Ectodermal cell (in vitro differentiated cells): ENCODE measurements at regions not wholly inside any gene's neighbourhood (a gene's known extent, or its start where the extent isn't known, plus 50 kb on each side); places are given as distances from the start of the nearest gene placed in this dataset.
"Not testable (repeated sequence)": the region's sequence is repeated elsewhere in the genome, so short reads cannot be mapped to it uniquely, and the experiment has no call there.

Source experiments
- H3K27ac ChIP-seq: 2 replicates; pipeline ENCODE4 v1.7.0; 2013; ENCODE audit warnings: mild to moderate bottlenecking, low read depth, low read length; ENCODE audit not compliant: insufficient read depth, poor library complexity, severe bottlenecking
- H3K27me3 ChIP-seq: 2 replicates; pipeline ENCODE4 v1.7.0; 2013; ENCODE audit warnings: mild to moderate bottlenecking, low read length; ENCODE audit not compliant: insufficient read depth, control insufficient read depth, poor library complexity, severe bottlenecking
- H3K36me3 ChIP-seq: one replicate; pipeline ENCODE4 v1.7.0; 2013; ENCODE audit warnings: low read length; ENCODE audit not compliant: control insufficient read depth, insufficient read depth
- H3K4me1 ChIP-seq: one replicate; pipeline ENCODE4 v1.7.0; 2013; ENCODE audit warnings: low read length; ENCODE audit not compliant: control insufficient read depth, insufficient read depth
- H3K4me3 ChIP-seq: 2 replicates; pipeline ENCODE4 v1.7.0; 2013; ENCODE audit warnings: low read depth, low read length, control low read depth; ENCODE audit not compliant: insufficient read depth
- H3K9me3 ChIP-seq: 2 replicates; pipeline ENCODE4 v1.7.0; 2013; ENCODE audit warnings: mild to moderate bottlenecking, low read length, moderate library complexity; ENCODE audit not compliant: control insufficient read depth
- WGBS, 2 experiments: methylation state at CpG; one replicate each; pipeline ENCODE4 v1.1.7; 2013; ENCODE audit warnings: missing lambda C conversion rate in 2 of 2; 5-methylcytosine and 5-hydroxymethylcytosine counted together

- not testable (repeated sequence) for H3K9me3 ChIP-seq, H3K4me3 ChIP-seq, H3K27me3 ChIP-seq, H3K36me3 ChIP-seq, H3K4me1 ChIP-seq, H3K27ac ChIP-seq
- 92% methylated on average over 5 of the region's 5 CpGs for WGBS, 2 experiments
Measured at GRCh38 chr5:60532796-60533195, 167.2 kb downstream of the DEPDC1B start.

GRCh38 chr5:60530144-60530848, 169.7 kb downstream of the DEPDC1B start:
- H3K4me1 ChIP-seq, H3K27me3 ChIP-seq, H3K27ac ChIP-seq, H3K36me3 ChIP-seq, H3K4me3 ChIP-seq, H3K9me3 ChIP-seq: not testable (repeated sequence)
- 96 to 97% methylated on average over 28 to 29 of the region's 32 CpGs for WGBS, 2 experiments

- no peaks in the 10 kb centered on the region for H3K36me3 ChIP-seq
Measured at GRCh38 chr5:60529001-60529400, 171.0 kb downstream of the DEPDC1B start.

GRCh38 chr5:60527072-60527471, 172.9 kb downstream of the DEPDC1B start:
- Histone ChIP-seq H3K27ac (no peak overlapping the region), H3K4me3 (no peak overlapping the region), H3K4me1 (no peaks in the 10 kb centered on the region), H3K27me3 (no peaks in the 10 kb centered on the region), H3K9me3 (no peaks in the 10 kb centered on the region), H3K36me3 (no peaks in the 10 kb centered on the region)
- WGBS, 2 experiments: 95% methylated on average over 5 of the region's 5 CpGs

More at GRCh38 chr5:60529001-60529400, 171.0 kb downstream of the DEPDC1B start:
- Histone ChIP-seq H3K4me1 (no peaks in the 10 kb centered on the region), H3K27me3 (no peaks in the 10 kb centered on the region), H3K27ac (no peak overlapping the region), H3K4me3 (no peak overlapping the region), H3K9me3 (no peaks in the 10 kb centered on the region)
- WGBS, 2 experiments: 85 to 92% methylated on average over 1 to 2 of the region's 2 CpGs

GRCh38 chr5:60526336-60526875, 173.6 kb downstream of the DEPDC1B start:
- no peak overlapping the region for H3K27ac ChIP-seq
- no peaks in the 10 kb centered on the region for H3K36me3 ChIP-seq
- H3K4me1 ChIP-seq: peaks cover 4% of the 10 kb centered on the region
- no peak overlapping the region for H3K4me3 ChIP-seq
- H3K27me3 ChIP-seq: no peaks in the 10 kb centered on the region
- H3K9me3 ChIP-seq: no peaks in the 10 kb centered on the region
- 88% methylated on average over 7 to 8 of the region's 8 CpGs for WGBS, 2 experiments

GRCh38 chr5:60522292-60522905, 177.6 kb downstream of the DEPDC1B start:
- no peak overlapping the region for H3K27ac ChIP-seq
- no peaks in the 10 kb centered on the region for H3K9me3 ChIP-seq
- H3K27me3 ChIP-seq: no peaks in the 10 kb centered on the region
- no peaks in the 10 kb centered on the region for H3K36me3 ChIP-seq
- H3K4me3 ChIP-seq: no peak overlapping the region
- WGBS, 2 experiments: 88 to 93% methylated on average over 4 of the region's 4 CpGs
- peaks cover 5% of the 10 kb centered on the region for H3K4me1 ChIP-seq

- H3K27ac ChIP-seq: no peak overlapping the region
- H3K9me3 ChIP-seq: no peaks in the 10 kb centered on the region
- peaks cover 5% of the 10 kb centered on the region for H3K4me1 ChIP-seq
- no peaks in the 10 kb centered on the region for H3K36me3 ChIP-seq
- no peaks in the 10 kb centered on the region for H3K27me3 ChIP-seq
- H3K4me3 ChIP-seq: no peak overlapping the region
- whole genome bisulfite sequencing, 2 experiments: 84 to 87% methylated on average over 4 of the region's 5 CpGs
Measured at GRCh38 chr5:60521376-60522291, 178.3 kb downstream of the DEPDC1B start.

- H3K4me1 ChIP-seq: peaks cover 5% of the 10 kb centered on the region
- H3K4me3 ChIP-seq: no peak overlapping the region
- H3K9me3 ChIP-seq: no peaks in the 10 kb centered on the region
- H3K27me3 ChIP-seq: no peaks in the 10 kb centered on the region
- no peak overlapping the region for H3K27ac ChIP-seq
- H3K36me3 ChIP-seq: no peaks in the 10 kb centered on the region
- 93 to 94% methylated on average over 6 of the region's 6 CpGs for WGBS, 2 experiments
Measured at GRCh38 chr5:60520451-60521227, 179.3 kb downstream of the DEPDC1B start.

GRCh38 chr5:60519372-60519771, 180.6 kb downstream of the DEPDC1B start:
- Histone ChIP-seq H3K36me3 (no peaks in the 10 kb centered on the region), H3K9me3 (no peaks in the 10 kb centered on the region), H3K27me3 (no peaks in the 10 kb centered on the region), H3K27ac (no peak overlapping the region), H3K4me1 (peaks cover 5% of the 10 kb centered on the region), H3K4me3 (no peak overlapping the region)
- WGBS, 2 experiments: 92 to 100% methylated on average over 1 of the region's 1 CpG
